Thyroid gland (tissue), 4 donors: ENCODE measurements at regions not wholly inside any gene's neighbourhood (a gene's known extent, or its start where the extent isn't known, plus 50 kb on each side); places are given as distances from the start of the nearest gene placed in this dataset.

Experiments
- DNase-seq, 2 donors: peaks; one replicate each; pipeline ENCODE4 v3.0.0-alpha.2; 2019
- H3K27ac ChIP-seq, 3 donors: fragments of 200-600 bp; sonication (generic); 1 replicate in 2 of 3; 2 replicates in 1 of 3; pipeline ENCODE4 v1.5.1; 2016 to 2019; ENCODE audit warnings: mild to moderate bottlenecking in 1 of 3, moderate library complexity in 1 of 3
- H3K27me3 ChIP-seq: fragments of 200-600 bp; sonication (generic); one replicate; pipeline ENCODE4 v1.5.1; 2019
- H3K36me3 ChIP-seq, 2 donors: fragments of 200-600 bp; sonication (generic); one replicate each; pipeline ENCODE4 v1.5.1; 2016 to 2019
- H3K4me1 ChIP-seq, 2 donors: fragments of 200-600 bp; sonication (generic); one replicate each; pipeline ENCODE4 v1.5.1; 2017 to 2019
- H3K4me3 ChIP-seq, 3 donors: fragments of 200-600 bp; sonication (generic); replicated peaks in 1 of 3; 1 replicate in 2 of 3; 2 replicates in 1 of 3; pipeline ENCODE4 v1.5.1; 2016; ENCODE audit warnings: mild to moderate bottlenecking in 1 of 3
- H3K9me3 ChIP-seq: fragments of 200-600 bp; sonication (generic); one replicate; pipeline ENCODE4 v1.5.1; 2017
- CTCF ChIP-seq, 6 experiments: fragments of 200-600 bp in 3 of 6; fragments of 450-650 bp in 3 of 6; sonication (generic) in 3 of 6; IDR thresholded peaks; one replicate each; pipeline ENCODE4 v1.5.1; 2016 to 2019; ENCODE audit warnings: antibody characterized with exemption in 6 of 6, mild to moderate bottlenecking in 2 of 6, inconsistent platforms in 1 of 6, moderate library complexity in 1 of 6
- POLR2A ChIP-seq, 2 donors: fragments of 450-650 bp; IDR thresholded peaks; one replicate each; pipeline ENCODE4 v1.6.1; 2017; ENCODE audit warnings: antibody characterized with exemption in 2 of 2, mild to moderate bottlenecking in 2 of 2, moderate library complexity in 1 of 2
- WGBS, 2 donors: methylation state at CpG; one replicate each; pipeline ENCODE4 v1.1.5; 2017; 5-methylcytosine and 5-hydroxymethylcytosine counted together
- intact Hi-C: fragments of 100-400 bp; cut with DNase I; formaldehyde crosslinking; loops from one replicate; pipeline ENCODE4 v1.15.1; 2023

DNA sequence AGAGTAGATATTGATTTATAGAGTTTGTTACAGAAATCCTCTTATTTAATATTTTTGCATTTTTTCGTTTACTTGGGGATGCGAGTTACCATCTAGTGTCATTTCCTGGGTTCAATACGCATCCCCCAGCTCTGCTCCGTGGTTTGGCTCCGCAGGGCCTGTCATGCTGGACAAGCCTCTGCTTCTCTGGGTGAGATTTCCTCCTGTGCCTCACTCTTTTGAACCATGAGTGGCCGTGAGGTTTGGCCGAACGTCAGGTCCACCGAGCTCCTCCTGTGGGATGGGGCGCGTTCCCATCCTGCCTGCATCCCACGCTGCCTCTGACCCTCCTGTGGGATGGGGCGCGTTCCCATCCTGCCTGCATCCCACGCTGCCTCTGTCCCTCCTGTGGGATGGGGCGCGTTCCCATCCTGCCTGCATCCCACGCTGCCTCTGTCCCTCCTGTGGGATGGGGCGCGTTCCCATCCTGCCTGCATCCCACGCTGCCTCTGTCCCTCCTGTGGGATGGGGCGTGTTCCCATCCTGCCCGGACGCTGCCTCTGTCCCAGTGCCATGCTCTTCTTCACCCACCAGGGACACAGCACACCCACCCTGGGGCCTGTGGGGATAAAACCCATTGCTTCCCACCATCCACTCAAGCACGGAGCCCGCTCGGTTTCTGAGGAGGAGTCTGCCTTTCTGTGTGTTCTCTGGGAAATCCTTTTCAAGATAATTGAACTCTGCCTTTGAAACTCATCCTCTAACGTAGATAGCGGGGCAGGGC, 506.8 kb downstream of the BRD1 start:
- no peaks in the 10 kb centered on the region for H3K36me3 ChIP-seq
- intact Hi-C loops = no loop called here
- H3K9me3 ChIP-seq = no peaks in the 10 kb centered on the region

GRCh38 chr22:49317369-49317768, 510.3 kb downstream of the BRD1 start:
- H3K27me3 ChIP-seq = no peaks in the 10 kb centered on the region
- H3K36me3 ChIP-seq = no peaks in the 10 kb centered on the region
- 44 to 54% methylated on average over 5 of the region's 5 CpGs for WGBS, 2 donors
- intact Hi-C loops = no loop called here
- no peak overlapping the region for H3K27ac ChIP-seq
- no peaks in the 10 kb centered on the region for H3K9me3 ChIP-seq
- no peaks in the 10 kb centered on the region for H3K4me1 ChIP-seq
- no peak overlapping the region for H3K4me3 ChIP-seq
- no peak for TF ChIP-seq POLR2A (IDR thresholded peaks at IDR 0.05)
- no peak for TF ChIP-seq CTCF (IDR thresholded peaks at IDR 0.05)
- DNase-seq = no peak

More for the DNA sequence above, 506.8 kb downstream of the BRD1 start:
- no peak for DNase-seq
- Histone ChIP-seq H3K4me3 (no peak overlapping the region), H3K27me3 (no peaks in the 10 kb centered on the region), H3K4me1 (no peaks in the 10 kb centered on the region), H3K27ac (no peak overlapping the region)
- TF ChIP-seq POLR2A (IDR thresholded peaks at IDR 0.05) (no peak), CTCF (IDR thresholded peaks at IDR 0.05) (no peak)
- WGBS, 2 donors = 80 to 82% methylated on average over 19 to 24 of the region's 29 CpGs

DNA sequence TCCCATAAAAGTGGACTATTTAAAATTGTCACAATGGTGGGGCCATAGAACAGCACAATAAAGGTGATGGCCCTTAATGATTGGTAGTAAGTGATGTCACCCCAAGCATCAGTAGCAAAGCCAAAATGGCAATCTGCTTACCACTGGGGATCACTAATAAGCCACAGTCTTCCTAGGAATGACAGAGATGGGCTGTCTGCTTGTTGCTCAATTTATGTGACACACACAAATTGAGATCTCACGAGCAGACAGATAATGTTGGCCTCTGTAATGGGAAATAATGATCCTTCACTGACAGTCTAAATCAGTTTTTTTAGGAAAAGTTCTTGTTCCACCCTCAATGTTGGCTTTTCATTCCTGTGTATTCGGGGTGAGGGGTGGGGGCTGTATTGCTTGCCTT, 515.1 kb downstream of the BRD1 start:
- no peak for TF ChIP-seq POLR2A (IDR thresholded peaks at IDR 0.05)
- TF ChIP-seq CTCF (IDR thresholded peaks at IDR 0.05) = no peak
- no peak for DNase-seq
- no peaks in the 10 kb centered on the region for H3K27me3 ChIP-seq
- no peaks in the 10 kb centered on the region for H3K9me3 ChIP-seq
- intact Hi-C loops = no loop called here
- H3K4me3 ChIP-seq = no peak overlapping the region
- H3K36me3 ChIP-seq = no peaks in the 10 kb centered on the region
- H3K4me1 ChIP-seq = no peaks in the 10 kb centered on the region
- 39 to 58% methylated on average over 2 of the region's 2 CpGs for WGBS, 2 donors
- no peak overlapping the region for H3K27ac ChIP-seq

- no peak for DNase-seq
Observed at GRCh38 chr22:49310354-49310753, 517.3 kb downstream of the BRD1 start.

More at GRCh38 chr22:49310354-49310753, 517.3 kb downstream of the BRD1 start:
- WGBS, 2 donors = 87 to 89% methylated on average over 11 of the region's 11 CpGs
- no peaks in the 10 kb centered on the region for H3K4me1 ChIP-seq
- H3K27ac ChIP-seq = no peak overlapping the region
- TF ChIP-seq CTCF (IDR thresholded peaks at IDR 0.05) (no peak), POLR2A (IDR thresholded peaks at IDR 0.05) (no peak)
- no peaks in the 10 kb centered on the region for H3K36me3 ChIP-seq
- H3K4me3 ChIP-seq = no peak overlapping the region
- intact Hi-C loops = no loop called here
- H3K27me3 ChIP-seq = no peaks in the 10 kb centered on the region
- H3K9me3 ChIP-seq = no peaks in the 10 kb centered on the region
